GM18951 (cell line): ENCODE measurements at regions not wholly inside any gene's neighbourhood (a gene's known extent, or its start where the extent isn't known, plus 50 kb on each side); places are given as distances from the start of the nearest gene placed in this dataset.
"Not testable (repeated sequence)": the region's sequence is repeated elsewhere in the genome, so short reads cannot be mapped to it uniquely, and the experiment has no call there.

Source experiments
- POLR2A ChIP-seq: IDR thresholded peaks from 4 replicates; pipeline ENCODE4 v1.6.1; 2011; ENCODE audit warnings: mild to moderate bottlenecking; ENCODE audit not compliant: insufficient read length, insufficient read depth; ENCODE audit errors: extremely low read depth
- in situ Hi-C: fragments of 300-500 bp; cut with MboI; formaldehyde crosslinking; loops from one replicate; pipeline ENCODE4 v1.12.0; 2022; ENCODE audit warnings: low sequenced_read_pairs, mixed read lengths, inconsistent platforms; ENCODE audit not compliant: unreplicated experiment

- in situ Hi-C loops: no loop called here
- TF ChIP-seq POLR2A: no peak
These were observed 99.0 kb upstream of the GDNF start for GRCh38 chr5:37938861-37939260.

- in situ Hi-C loops: no loop called here
- TF ChIP-seq POLR2A: no peak
These were observed 98.4 kb upstream of the GDNF start for GRCh38 chr5:37938076-37938852.

GRCh38 chr5:37936091-37936490, 96.2 kb upstream of the GDNF start:
- no peak for TF ChIP-seq POLR2A
- in situ Hi-C loops: no loop called here

GRCh38 chr5:37933576-37933975, 93.7 kb upstream of the GDNF start:
- no peak for TF ChIP-seq POLR2A
- in situ Hi-C loops: no loop called here

- no peak for TF ChIP-seq POLR2A
- in situ Hi-C loops: no loop called here
These were observed 92.6 kb upstream of the GDNF start for GRCh38 chr5:37932450-37932849.

- in situ Hi-C loops: no loop called here
- no peak for TF ChIP-seq POLR2A
These were observed 91.7 kb upstream of the GDNF start for GRCh38 chr5:37931541-37931940.

GRCh38 chr5:37930350-37930749, 90.5 kb upstream of the GDNF start:
- no peak for TF ChIP-seq POLR2A
- in situ Hi-C loops: no loop called here

- no peak for TF ChIP-seq POLR2A
- in situ Hi-C loops: no loop called here
These were observed 90.0 kb upstream of the GDNF start for GRCh38 chr5:37929791-37930190.

GRCh38 chr5:37927753-37928152, 87.9 kb upstream of the GDNF start:
- in situ Hi-C loops: not testable (repeated sequence)

- TF ChIP-seq POLR2A: no peak
- in situ Hi-C loops: no loop called here
These were observed 86.9 kb upstream of the GDNF start for GRCh38 chr5:37926732-37927131.

GRCh38 chr5:37921452-37921851, 81.6 kb upstream of the GDNF start:
- in situ Hi-C loops: no loop called here
- TF ChIP-seq POLR2A: no peak

- no peak for TF ChIP-seq POLR2A
- in situ Hi-C loops: no loop called here
These were observed 78.6 kb upstream of the GDNF start for GRCh38 chr5:37918424-37918823.

GRCh38 chr5:37916525-37916924, 76.7 kb upstream of the GDNF start:
- in situ Hi-C loops: no loop called here
- TF ChIP-seq POLR2A: no peak

GRCh38 chr5:37915097-37915736, 75.4 kb upstream of the GDNF start:
- TF ChIP-seq POLR2A: no peak
- in situ Hi-C loops: no loop called here

- in situ Hi-C loops: not testable (repeated sequence)
These were observed 69.9 kb upstream of the GDNF start for GRCh38 chr5:37909610-37910266.
